Esophagus squamous epithelium (tissue), 5 donors: ENCODE measurements at regions not wholly inside any gene's neighbourhood (a gene's known extent, or its start where the extent isn't known, plus 50 kb on each side); places are given as distances from the start of the nearest gene placed in this dataset.

Source experiments
- DNase-seq: peaks from one replicate; lab custom pipeline; 2025; lab: John Stamatoyannopoulos, UW
- H3K27ac ChIP-seq, 4 donors: fragments of 200-600 bp; sonication (generic); one replicate each; pipeline ENCODE4 v1.5.1; 2016 to 2019; ENCODE audit warnings: mild to moderate bottlenecking in 1 of 4
- H3K27me3 ChIP-seq, 4 donors: fragments of 200-600 bp; sonication (generic); 1 replicate in 3 of 4; 2 replicates in 1 of 4; pipeline versions ENCODE4 v1.5.1 to v1.6.0; 2017 to 2021; ENCODE audit warnings: antibody characterized with exemption in 1 of 4
- H3K36me3 ChIP-seq, 3 donors: fragments of 200-600 bp; sonication (generic); one replicate each; pipeline ENCODE4 v1.5.1; 2016 to 2019
- H3K4me1 ChIP-seq, 3 donors: fragments of 200-600 bp; sonication (generic); one replicate each; pipeline ENCODE4 v1.5.1; 2017 to 2019
- H3K4me3 ChIP-seq, 4 donors: fragments of 200-600 bp; sonication (generic); 1 replicate in 3 of 4; 2 replicates in 1 of 4; pipeline ENCODE4 v1.5.1; 2016 to 2019; ENCODE audit warnings: mild to moderate bottlenecking in 2 of 4, moderate library complexity in 1 of 4
- H3K9me3 ChIP-seq, 3 donors: fragments of 200-600 bp; sonication (generic); one replicate each; pipeline ENCODE4 v1.5.1; 2016 to 2019
- CTCF ChIP-seq, 6 experiments: fragments of 450-650 bp in 4 of 6; fragments of 200-600 bp in 2 of 6; sonication (generic) in 2 of 6; IDR thresholded peaks; one replicate each; pipeline ENCODE4 v1.5.1; 2016 to 2019; ENCODE audit warnings: antibody characterized with exemption in 6 of 6, mild to moderate bottlenecking in 4 of 6, moderate library complexity in 4 of 6
- POLR2A ChIP-seq, 4 donors: fragments of 450-650 bp; IDR thresholded peaks; one replicate each; pipeline ENCODE4 v1.6.1; 2017; ENCODE audit warnings: antibody characterized with exemption in 4 of 4, mild to moderate bottlenecking in 4 of 4, moderate library complexity in 3 of 4
- WGBS, 2 donors: methylation state at CpG; one replicate each; pipeline ENCODE4 v1.1.5; 2018; 5-methylcytosine and 5-hydroxymethylcytosine counted together
- intact Hi-C: fragments of 100-400 bp; cut with DNase I; formaldehyde crosslinking; loops from one replicate; pipeline ENCODE4 v1.15.0; 2022
- donor health status: DM: yes; HTN: yes; CAD: no.

- Histone ChIP-seq H3K36me3 (no peaks in the 10 kb centered on the region), H3K27me3 (no peaks in the 10 kb centered on the region), H3K27ac (no peak overlapping the region), H3K4me3 (no peak overlapping the region), H3K4me1 (no peaks in the 10 kb centered on the region), H3K9me3 (no peaks in the 10 kb centered on the region)
- WGBS, 2 donors = 67 to 78% methylated on average over 2 of the region's 2 CpGs
- intact Hi-C loops = no loop called here
- TF ChIP-seq CTCF (IDR thresholded peaks at IDR 0.05) (no peak), POLR2A (IDR thresholded peaks at IDR 0.05) (no peak)
- no peak for DNase-seq
Observed at GRCh38 chr5:67417839-67418238, 221.2 kb upstream of the CD180 start.

- Histone ChIP-seq H3K4me1 (no peaks in the 10 kb centered on the region), H3K4me3 (no peak overlapping the region), H3K9me3 (no peaks in the 10 kb centered on the region), H3K27me3 (no peaks in the 10 kb centered on the region), H3K36me3 (no peaks in the 10 kb centered on the region), H3K27ac (no peak overlapping the region)
- WGBS, 2 donors = 74 to 100% methylated on average over 2 of the region's 2 CpGs
- DNase-seq = no peak
- TF ChIP-seq CTCF (IDR thresholded peaks at IDR 0.05) (no peak), POLR2A (IDR thresholded peaks at IDR 0.05) (no peak)
- intact Hi-C loops = no loop called here
Observed at GRCh38 chr5:67416986-67417385, 220.4 kb upstream of the CD180 start.

GRCh38 chr5:67416133-67416937 is 219.7 kb upstream of the CD180 start:
- WGBS, 2 donors = 35 to 44% methylated on average over 1 of the region's 1 CpG
- no peak for TF ChIP-seq CTCF (IDR thresholded peaks at IDR 0.05)
- no peak for TF ChIP-seq POLR2A (IDR thresholded peaks at IDR 0.05)

GRCh38 chr5:67414712-67415111 is 218.1 kb upstream of the CD180 start:
- intact Hi-C loops = no loop called here
- H3K4me3 ChIP-seq = no peak overlapping the region

More at GRCh38 chr5:67416133-67416937, 219.7 kb upstream of the CD180 start:
- Histone ChIP-seq H3K4me3 (no peak overlapping the region), H3K27ac (no peak overlapping the region), H3K4me1 (no peaks in the 10 kb centered on the region), H3K36me3 (no peaks in the 10 kb centered on the region), H3K27me3 (no peaks in the 10 kb centered on the region), H3K9me3 (no peaks in the 10 kb centered on the region)
- intact Hi-C loops = no loop called here
- DNase-seq = no peak

More at GRCh38 chr5:67414712-67415111, 218.1 kb upstream of the CD180 start:
- H3K9me3 ChIP-seq = no peaks in the 10 kb centered on the region
- DNase-seq = no peak
- H3K27me3 ChIP-seq = no peaks in the 10 kb centered on the region
- H3K36me3 ChIP-seq = no peaks in the 10 kb centered on the region
- H3K27ac ChIP-seq = no peak overlapping the region
- TF ChIP-seq CTCF (IDR thresholded peaks at IDR 0.05) = no peak
- no peak for TF ChIP-seq POLR2A (IDR thresholded peaks at IDR 0.05)
- no peaks in the 10 kb centered on the region for H3K4me1 ChIP-seq
